ENCODE measurements at regions not wholly inside any gene's neighbourhood (a gene's known extent, or its start where the extent isn't known, plus 50 kb on each side); places are given as distances from the start of the nearest gene placed in this dataset.

DNA sequence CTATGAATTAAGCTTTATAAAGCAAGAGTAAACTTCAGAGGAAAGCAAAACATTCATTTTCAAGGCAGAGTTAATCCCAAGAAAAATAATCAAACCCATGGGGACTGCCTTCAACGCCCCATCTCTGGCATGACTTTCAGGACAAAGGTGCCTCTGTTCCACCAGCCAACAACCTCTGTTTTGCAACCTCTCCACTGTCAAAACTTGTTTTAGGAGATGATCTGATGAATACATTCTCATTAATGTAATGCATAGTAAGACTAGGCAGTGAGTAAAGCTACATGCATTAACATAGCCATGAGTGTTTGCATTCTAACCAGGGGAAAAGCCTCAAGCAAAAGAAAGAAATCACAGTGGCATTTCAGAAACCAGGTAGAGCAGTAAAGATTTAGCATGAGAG lies 357.0 kb downstream of the FBXO15 start:
- TF ChIP-seq, protein P1, sequence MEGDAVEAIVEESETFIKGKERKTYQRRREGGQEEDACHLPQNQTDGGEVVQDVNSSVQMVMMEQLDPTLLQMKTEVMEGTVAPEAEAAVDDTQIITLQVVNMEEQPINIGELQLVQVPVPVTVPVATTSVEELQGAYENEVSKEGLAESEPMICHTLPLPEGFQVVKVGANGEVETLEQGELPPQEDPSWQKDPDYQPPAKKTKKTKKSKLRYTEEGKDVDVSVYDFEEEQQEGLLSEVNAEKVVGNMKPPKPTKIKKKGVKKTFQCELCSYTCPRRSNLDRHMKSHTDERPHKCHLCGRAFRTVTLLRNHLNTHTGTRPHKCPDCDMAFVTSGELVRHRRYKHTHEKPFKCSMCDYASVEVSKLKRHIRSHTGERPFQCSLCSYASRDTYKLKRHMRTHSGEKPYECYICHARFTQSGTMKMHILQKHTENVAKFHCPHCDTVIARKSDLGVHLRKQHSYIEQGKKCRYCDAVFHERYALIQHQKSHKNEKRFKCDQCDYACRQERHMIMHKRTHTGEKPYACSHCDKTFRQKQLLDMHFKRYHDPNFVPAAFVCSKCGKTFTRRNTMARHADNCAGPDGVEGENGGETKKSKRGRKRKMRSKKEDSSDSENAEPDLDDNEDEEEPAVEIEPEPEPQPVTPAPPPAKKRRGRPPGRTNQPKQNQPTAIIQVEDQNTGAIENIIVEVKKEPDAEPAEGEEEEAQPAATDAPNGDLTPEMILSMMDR (IDR thresholded peaks at IDR 0.05), result no peak
- TF ChIP-seq POLR2A (IDR thresholded peaks at IDR 0.05), result no peak
